AG04449 (cell line): ENCODE measurements at regions not wholly inside any gene's neighbourhood (a gene's known extent, or its start where the extent isn't known, plus 50 kb on each side); places are given as distances from the start of the nearest gene placed in this dataset.

Source experiments
- CTCF ChIA-PET: fragments of 350-600 bp; formaldehyde crosslinking; extraction: SDS; loops from one replicate; lab custom pipeline; 2021; ENCODE audit warnings: antibody characterized with exemption; lab: Yijun Ruan, JAX
- POLR2A ChIA-PET: fragments of 400-600, 350-600 bp; formaldehyde crosslinking; extraction: SDS; loops from one replicate; lab custom pipeline; 2020; ENCODE audit warnings: antibody characterized with exemption, inconsistent platforms; lab: Yijun Ruan, JAX
- DNase-seq: peaks from one replicate; pipeline ENCODE4 v3.0.0-alpha.2; 2010; ENCODE audit warnings: low read depth, low spot score
- H3K4me3 ChIP-seq: 2 replicates; pipeline ENCODE4 v1.5.1; 2011; ENCODE audit warnings: low read depth, mild to moderate bottlenecking, control low read depth, low read length
- TF ChIP-seq, protein P1 (sequence below): IDR thresholded peaks from one replicate; pipeline ENCODE4 v1.5.1; 2011; ENCODE audit warnings: mild to moderate bottlenecking, moderate library complexity, low read length, control low read depth, inconsistent platforms; ENCODE audit not compliant: insufficient read depth; ENCODE audit errors: missing control alignments

DNA sequence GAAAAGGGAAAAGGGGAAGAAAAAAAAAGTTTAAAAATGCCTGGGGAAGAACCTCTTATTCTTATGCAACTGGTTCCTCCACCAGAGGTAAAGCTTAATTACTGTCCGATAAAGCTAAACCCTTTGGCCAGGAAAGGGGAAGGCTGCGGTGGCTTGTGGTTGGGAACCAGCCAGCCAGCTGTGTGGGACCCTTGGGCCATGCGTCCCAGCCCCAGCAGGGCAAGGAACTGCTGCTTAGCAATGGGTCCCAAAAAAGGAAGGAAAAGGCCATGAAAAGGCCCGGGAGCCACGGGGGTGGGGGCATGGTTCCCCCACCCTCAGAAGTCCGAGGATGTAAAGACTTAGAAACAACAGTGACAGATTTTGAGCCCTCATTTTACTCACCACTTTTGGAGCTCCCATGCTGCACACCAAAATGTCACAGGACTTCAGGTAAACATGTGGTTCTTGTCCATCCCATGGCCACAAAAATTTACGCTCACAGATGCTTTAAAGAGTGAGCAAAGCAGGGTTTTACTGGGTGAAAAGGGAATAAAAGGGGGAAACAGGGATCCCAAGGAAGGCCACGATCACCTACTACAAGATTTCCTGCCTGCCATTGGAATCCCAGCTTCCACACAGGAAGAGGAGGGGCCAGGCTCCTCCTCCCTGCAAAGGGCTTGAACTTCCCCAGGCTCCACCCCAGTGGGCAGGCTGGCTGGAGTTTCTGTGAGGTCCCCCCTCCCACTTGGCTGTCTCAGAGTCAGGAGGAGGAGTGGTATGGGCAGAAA is 1234.7 kb upstream of the GJE1 start:
- ChIA-PET POLR2A (no interaction called here), CTCF (no interaction called here)
- DNase-seq, result no peak
- TF ChIP-seq, protein P1, sequence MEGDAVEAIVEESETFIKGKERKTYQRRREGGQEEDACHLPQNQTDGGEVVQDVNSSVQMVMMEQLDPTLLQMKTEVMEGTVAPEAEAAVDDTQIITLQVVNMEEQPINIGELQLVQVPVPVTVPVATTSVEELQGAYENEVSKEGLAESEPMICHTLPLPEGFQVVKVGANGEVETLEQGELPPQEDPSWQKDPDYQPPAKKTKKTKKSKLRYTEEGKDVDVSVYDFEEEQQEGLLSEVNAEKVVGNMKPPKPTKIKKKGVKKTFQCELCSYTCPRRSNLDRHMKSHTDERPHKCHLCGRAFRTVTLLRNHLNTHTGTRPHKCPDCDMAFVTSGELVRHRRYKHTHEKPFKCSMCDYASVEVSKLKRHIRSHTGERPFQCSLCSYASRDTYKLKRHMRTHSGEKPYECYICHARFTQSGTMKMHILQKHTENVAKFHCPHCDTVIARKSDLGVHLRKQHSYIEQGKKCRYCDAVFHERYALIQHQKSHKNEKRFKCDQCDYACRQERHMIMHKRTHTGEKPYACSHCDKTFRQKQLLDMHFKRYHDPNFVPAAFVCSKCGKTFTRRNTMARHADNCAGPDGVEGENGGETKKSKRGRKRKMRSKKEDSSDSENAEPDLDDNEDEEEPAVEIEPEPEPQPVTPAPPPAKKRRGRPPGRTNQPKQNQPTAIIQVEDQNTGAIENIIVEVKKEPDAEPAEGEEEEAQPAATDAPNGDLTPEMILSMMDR, result no peak
- H3K4me3 ChIP-seq, result no peak overlapping the region

DNA sequence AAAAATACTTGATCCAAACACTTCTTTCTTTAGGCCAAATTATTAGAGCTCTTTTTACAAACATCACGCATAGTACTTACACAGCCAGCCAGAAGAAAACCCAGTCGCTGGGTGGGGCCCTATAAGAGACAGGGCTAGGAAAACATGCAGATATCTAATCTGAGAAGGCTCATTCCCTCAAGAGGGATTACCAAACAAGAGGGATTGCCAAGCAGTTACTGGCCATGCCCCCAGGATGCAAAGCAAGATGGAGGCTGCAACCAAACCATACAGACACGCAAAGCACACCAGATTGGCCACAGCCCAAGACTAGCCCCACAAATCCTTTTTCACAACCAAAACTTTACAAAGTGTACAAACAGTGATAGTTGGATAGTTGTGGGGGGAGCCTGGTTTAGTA is 1235.4 kb upstream of the GJE1 start:
- CTCF ChIA-PET, result no interaction called here
- TF ChIP-seq, protein P1, result no peak
- no peak overlapping the region for H3K4me3 ChIP-seq
- no peak for DNase-seq
- POLR2A ChIA-PET, result no interaction called here

DNA sequence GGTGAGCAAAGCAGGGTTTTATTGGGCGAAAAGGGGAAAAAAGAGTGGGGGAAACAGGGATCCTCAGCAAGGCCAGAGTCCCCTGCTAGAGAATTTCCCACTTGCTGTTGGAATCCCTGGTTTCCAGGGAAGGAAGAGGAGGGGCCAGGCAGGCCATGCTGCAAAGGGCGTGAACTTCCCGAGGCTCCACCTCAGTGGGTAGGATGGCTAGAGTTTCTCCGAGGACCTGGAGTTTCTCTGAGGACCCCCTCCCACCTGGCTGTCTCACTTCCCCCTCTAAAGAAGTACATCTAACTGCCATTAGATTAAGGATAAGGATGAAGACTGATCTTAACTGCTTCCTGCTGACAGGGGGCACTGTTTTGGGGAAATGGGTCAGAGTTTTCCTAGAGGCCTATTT is 1239.3 kb upstream of the GJE1 start:
- H3K4me3 ChIP-seq, result no peak overlapping the region
- ChIA-PET CTCF (no interaction called here), POLR2A (no interaction called here)
- TF ChIP-seq, protein P1, result no peak
- no peak for DNase-seq

DNA sequence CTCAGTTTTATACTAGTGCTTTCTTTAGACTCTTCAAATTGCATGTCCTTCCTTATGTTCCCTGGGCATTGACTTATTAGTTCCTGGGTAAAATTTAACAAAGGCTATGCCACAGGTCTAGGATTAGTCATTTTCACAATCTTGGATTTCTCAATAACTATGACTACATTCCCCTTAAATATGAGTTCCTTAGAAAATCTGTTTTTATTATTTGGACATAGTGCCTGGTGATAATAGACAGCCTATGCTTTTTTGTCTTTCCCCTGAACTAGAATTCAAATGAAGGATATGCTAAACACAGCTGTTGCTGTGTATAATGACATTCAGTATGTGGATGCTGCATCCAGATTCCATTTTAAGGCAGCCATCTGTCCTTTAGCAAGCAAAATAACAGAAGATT is 1252.8 kb upstream of the GJE1 start:
- no peak overlapping the region for H3K4me3 ChIP-seq
- DNase-seq, result no peak
- ChIA-PET CTCF (no interaction called here), POLR2A (no interaction called here)
- TF ChIP-seq, protein P1, result no peak

DNA sequence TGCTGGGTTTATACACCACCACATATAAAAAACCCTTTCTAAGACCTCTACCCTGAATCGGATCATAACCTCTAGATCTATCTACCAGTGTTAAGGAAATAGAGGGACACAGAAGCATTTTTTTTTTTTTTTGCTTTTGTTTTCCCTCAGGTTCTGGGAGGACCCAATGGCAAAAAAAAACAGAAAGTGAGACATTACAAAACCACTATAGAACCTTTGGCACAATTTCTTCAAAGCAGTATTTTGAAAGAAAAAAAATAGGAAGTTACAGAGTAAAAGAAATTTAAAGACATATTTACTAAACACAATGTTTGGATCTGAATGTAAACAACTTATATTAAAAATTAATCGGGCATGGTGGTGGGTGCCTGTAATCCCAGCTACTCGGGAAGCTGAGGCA is 1258.7 kb upstream of the GJE1 start:
- TF ChIP-seq, protein P1, result no peak
- CTCF ChIA-PET, result no interaction called here
- POLR2A ChIA-PET, result no interaction called here
- no peak for DNase-seq
- no peak overlapping the region for H3K4me3 ChIP-seq

DNA sequence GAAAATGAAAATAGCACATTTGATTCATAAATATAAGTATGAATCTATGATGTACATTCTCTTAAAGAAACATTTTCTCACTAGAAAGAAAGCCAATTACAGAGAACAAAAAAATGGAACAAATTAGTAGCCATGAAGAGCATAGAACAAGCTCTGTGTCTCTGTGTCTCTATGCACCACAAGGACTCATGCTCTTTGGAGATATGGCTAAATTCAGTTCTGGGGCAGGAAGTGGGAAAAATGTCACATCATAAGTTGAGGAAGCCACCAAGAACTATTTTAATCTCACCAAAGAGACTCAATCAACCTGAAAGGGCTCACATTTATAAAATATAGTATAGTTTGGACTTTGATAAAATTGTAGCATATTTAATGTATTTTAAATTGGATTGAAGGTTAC is 1259.8 kb upstream of the GJE1 start:
- no peak overlapping the region for H3K4me3 ChIP-seq
- ChIA-PET POLR2A (no interaction called here), CTCF (no interaction called here)
- DNase-seq, result no peak
- TF ChIP-seq, protein P1, result no peak
